Stimulated activated naive CD8-positive, alpha-beta T cell treated with anti-CD3 and anti-CD28 coated beads, Interleukin-15, Interleukin-2, amounts not matched to agents 100 ng/mL and 50 ng/mL, for 24 hours (primary cell): ENCODE measurements at regions not wholly inside any gene's neighbourhood (a gene's known extent, or its start where the extent isn't known, plus 50 kb on each side); places are given as distances from the start of the nearest gene placed in this dataset.

ENCODE experiments used
- H3K27ac Mint-ChIP-seq: one replicate; pipeline ENCODE4 v1.8.0; 2021; ENCODE audit warnings: mild to moderate bottlenecking, mixed read lengths
- H3K27me3 Mint-ChIP-seq: one replicate; pipeline ENCODE4 v1.8.0; 2021; ENCODE audit warnings: mixed read lengths
- H3K36me3 Mint-ChIP-seq: one replicate; pipeline ENCODE4 v1.8.0; 2021; ENCODE audit warnings: low read depth, mixed read lengths
- H3K4me1 Mint-ChIP-seq: one replicate; pipeline ENCODE4 v1.8.0; 2021; ENCODE audit warnings: low read depth, mixed read lengths
- H3K4me3 Mint-ChIP-seq: one replicate; pipeline ENCODE4 v1.8.0; 2021; ENCODE audit warnings: mild to moderate bottlenecking, mixed read lengths
- H3K9me3 Mint-ChIP-seq: one replicate; pipeline ENCODE4 v1.8.0; 2021; ENCODE audit warnings: mixed read lengths

DNA sequence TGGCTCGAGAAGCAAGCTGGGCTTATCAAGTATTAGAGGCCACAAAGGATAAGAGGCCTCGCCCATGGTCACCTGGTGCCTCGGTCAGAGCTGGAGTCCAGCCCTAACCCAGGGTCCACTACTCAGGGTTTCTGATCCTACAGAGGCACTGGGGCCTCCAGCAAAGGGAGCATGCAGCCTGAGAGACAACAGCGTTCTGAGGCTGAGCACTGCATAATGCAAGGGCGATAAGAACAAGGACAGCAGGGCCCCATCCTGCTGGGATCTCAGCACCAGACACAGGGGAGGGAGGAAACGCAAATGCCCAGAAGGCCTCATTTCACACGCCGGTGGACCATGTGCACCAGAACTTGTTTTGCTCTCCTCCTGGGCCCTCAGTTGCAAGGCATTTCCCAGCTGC is 63.0 kb downstream of the C5orf15 start:
- Mint-ChIP-seq H3K9me3 (no peaks in the 10 kb centered on the region), H3K4me3 (no peak overlapping the region), H3K27ac (no peak overlapping the region), H3K4me1 (no peaks in the 10 kb centered on the region), H3K27me3 (no peaks in the 10 kb centered on the region), H3K36me3 (no peaks in the 10 kb centered on the region)

DNA sequence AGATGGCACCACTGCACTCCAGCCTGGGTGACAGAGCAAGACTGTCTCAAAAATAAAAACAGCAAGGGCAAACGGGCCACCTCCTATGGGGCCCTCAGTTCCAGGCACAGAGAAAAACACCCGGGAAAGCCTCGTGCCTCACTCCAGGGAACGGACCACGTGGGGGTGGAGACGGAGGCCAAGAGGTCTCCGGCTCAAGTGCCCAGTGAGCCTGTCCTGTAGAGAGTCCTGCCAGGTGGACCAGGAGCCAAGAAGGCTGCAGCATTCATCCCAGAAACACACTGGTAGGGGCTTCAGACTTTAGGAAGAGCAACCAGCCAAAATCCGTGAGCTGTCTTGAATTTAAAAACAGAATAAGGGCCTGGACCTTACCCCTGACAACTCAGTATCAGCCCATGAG is 63.8 kb downstream of the C5orf15 start:
- H3K4me1 Mint-ChIP-seq, result no peaks in the 10 kb centered on the region
- H3K27ac Mint-ChIP-seq, result no peak overlapping the region
- H3K9me3 Mint-ChIP-seq, result no peaks in the 10 kb centered on the region
- H3K27me3 Mint-ChIP-seq, result no peaks in the 10 kb centered on the region
- H3K4me3 Mint-ChIP-seq, result no peak overlapping the region
- H3K36me3 Mint-ChIP-seq, result no peaks in the 10 kb centered on the region

DNA sequence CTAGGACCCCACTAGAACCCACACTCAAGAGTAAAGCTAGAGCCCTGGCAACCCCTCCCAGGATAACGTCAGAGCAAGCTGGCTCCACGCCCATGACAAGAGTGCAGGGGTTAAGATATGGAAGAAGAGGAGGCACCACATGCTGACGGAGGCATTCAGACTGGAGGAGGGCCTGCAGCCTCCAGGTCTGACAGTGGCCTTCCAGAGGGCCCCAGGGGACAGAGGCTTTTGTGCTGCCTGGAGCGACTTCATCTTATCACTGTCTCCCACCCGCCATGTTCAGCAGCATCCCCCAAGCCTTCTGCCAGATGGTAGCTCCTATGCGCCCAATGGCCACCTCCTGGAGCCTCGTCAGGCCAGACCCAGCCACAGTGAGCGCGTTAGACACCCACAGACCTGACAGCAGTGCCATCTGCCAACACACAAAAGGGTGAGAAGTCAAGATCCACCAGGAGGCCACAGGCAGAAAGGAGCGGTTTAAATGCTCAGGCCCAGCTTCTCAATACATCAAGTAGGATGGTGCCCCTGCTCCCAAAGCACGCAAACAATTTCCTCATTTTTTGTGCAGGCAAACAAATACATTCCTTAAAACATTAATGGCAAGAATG is 65.8 kb downstream of the C5orf15 start:
- H3K27me3 Mint-ChIP-seq, result peaks cover 4% of the 10 kb centered on the region
- H3K27ac Mint-ChIP-seq, result no peak overlapping the region
- H3K9me3 Mint-ChIP-seq, result no peaks in the 10 kb centered on the region
- no peak overlapping the region for H3K4me3 Mint-ChIP-seq
- H3K36me3 Mint-ChIP-seq, result no peaks in the 10 kb centered on the region
- H3K4me1 Mint-ChIP-seq, result peaks cover 3% of the 10 kb centered on the region

DNA sequence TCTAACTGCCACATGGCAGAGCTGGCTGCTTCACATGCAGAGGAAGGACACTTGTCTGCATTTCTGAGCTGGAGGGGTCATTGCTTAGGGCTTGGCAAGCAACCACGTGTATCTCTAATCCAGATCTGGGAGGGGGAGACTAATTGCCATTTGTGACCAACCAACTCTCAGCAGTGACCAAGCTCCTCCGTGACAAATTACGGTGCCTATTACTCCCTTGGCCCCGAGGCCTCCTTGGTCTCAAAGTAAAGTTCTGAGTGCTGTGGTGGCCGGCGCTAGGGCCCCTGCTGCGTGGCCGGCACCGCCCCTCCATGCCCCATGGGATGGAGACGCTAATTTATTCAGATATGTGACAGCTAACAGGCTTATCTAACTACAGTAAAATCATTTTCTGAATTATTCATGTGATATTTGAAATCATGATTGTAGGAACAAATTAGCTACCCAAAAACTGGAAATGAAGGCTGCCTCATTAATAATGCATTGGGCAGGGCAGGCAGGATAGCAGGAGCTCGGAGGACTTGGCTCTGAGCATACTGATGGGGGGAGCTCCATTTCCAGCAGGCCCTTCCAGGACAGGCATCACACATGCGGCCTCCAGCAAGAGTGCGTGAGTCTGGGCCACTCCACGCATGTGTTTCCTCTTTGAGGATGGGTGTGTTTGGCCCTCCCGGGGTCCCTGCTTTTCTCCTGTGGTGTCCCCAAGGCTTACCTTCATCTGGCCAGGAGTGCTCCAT is 67.7 kb downstream of the C5orf15 start:
- Mint-ChIP-seq H3K27ac (no peak overlapping the region), H3K4me1 (peaks cover 14% of the 10 kb centered on the region), H3K27me3 (peaks cover 4% of the 10 kb centered on the region), H3K9me3 (no peaks in the 10 kb centered on the region), H3K36me3 (no peaks in the 10 kb centered on the region), H3K4me3 (no peak overlapping the region)

DNA sequence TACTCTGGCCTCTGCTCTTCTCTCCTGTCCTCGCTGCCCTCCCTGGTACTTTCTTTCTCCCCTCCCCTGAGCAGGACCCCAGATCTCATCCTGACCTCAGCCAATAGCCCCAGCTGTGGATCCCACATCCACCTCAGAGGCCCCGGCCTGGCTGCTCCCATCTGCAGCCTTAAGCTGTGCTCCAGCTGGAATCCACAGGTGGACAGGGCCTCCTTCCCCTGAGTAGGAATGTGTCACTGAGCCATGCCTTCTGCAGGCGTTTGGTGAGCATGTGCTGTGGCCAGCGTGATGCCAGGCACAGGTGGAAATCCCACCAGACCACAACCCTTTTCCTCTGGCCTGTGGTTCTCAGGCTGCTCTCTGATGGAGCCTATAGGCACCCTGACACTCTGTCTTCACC is 68.9 kb downstream of the C5orf15 start:
- H3K27me3 Mint-ChIP-seq, result peaks cover 4% of the 10 kb centered on the region
- H3K4me3 Mint-ChIP-seq, result no peak overlapping the region
- H3K36me3 Mint-ChIP-seq, result no peaks in the 10 kb centered on the region
- H3K27ac Mint-ChIP-seq, result no peak overlapping the region
- peaks cover 14% of the 10 kb centered on the region for H3K4me1 Mint-ChIP-seq
- H3K9me3 Mint-ChIP-seq, result no peaks in the 10 kb centered on the region

DNA sequence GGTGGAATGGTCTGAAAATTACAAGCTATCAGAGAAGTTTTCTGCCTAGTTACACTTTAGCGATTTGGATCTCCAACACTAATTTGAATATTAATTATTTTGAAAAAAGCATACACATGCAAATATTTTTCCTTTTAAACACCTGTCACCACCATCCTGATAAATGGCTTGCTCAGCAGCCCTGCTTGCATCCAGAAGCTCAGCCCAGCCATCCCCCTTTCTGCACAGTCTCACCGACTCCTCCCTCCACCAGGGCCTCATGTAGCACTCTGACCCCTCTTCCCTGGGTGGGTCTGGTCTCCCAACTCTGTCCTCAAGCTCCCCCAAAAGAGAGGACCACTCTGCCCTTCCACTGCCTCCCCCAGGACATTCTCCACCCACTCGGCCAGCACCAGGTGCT is 70.0 kb downstream of the C5orf15 start:
- no peaks in the 10 kb centered on the region for H3K36me3 Mint-ChIP-seq
- no peak overlapping the region for H3K27ac Mint-ChIP-seq
- peaks cover 4% of the 10 kb centered on the region for H3K27me3 Mint-ChIP-seq
- peaks cover 14% of the 10 kb centered on the region for H3K4me1 Mint-ChIP-seq
- no peaks in the 10 kb centered on the region for H3K9me3 Mint-ChIP-seq
- no peak overlapping the region for H3K4me3 Mint-ChIP-seq

DNA sequence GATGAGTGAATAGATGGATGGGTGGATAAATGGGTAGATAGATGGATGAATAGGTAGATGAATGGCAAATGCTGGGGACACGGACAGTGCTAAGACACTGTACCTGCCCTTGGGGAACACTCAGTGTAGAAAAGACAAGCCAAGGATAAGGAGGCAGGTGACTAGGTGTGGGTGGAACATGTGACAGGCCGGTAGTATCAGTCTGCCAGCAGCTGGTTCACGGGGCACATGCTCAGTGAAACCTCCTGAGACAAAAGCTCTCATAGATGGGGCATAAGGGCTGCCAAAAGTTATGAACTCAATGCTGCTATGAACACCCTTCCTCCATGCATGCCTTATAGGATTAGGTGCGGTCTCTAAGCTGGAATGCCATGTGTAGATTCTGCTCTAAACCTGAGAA is 71.0 kb downstream of the C5orf15 start:
- H3K4me3 Mint-ChIP-seq, result no peak overlapping the region
- H3K36me3 Mint-ChIP-seq, result no peaks in the 10 kb centered on the region
- H3K27me3 Mint-ChIP-seq, result peaks cover 4% of the 10 kb centered on the region

DNA sequence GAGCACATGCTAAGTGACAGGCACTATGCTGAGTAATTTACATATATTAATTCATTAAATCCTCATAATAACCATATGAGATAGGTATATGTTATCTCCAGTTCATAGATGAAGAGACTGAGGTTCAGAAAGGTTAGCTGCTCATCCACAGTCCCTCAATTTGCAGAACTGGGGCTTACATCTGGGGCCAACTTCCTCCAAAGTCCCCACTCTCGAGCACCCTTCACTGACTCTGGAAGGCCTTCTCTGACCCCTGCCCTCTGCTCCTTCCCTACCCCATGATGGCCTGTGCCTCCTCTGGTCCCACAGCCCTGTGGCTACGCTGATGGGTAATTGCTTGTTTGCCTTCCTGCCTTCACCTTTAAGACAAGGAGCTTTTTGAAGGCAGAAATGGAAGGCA is 71.6 kb downstream of the C5orf15 start:
- peaks cover 14% of the 10 kb centered on the region for H3K4me1 Mint-ChIP-seq
- peak overlapping the region; percentile 52 for H3K27ac Mint-ChIP-seq
- H3K27me3 Mint-ChIP-seq, result peaks cover 4% of the 10 kb centered on the region
- H3K9me3 Mint-ChIP-seq, result no peaks in the 10 kb centered on the region
- no peak overlapping the region for H3K4me3 Mint-ChIP-seq
- no peaks in the 10 kb centered on the region for H3K36me3 Mint-ChIP-seq

More for the DNA sequence above, 71.0 kb downstream of the C5orf15 start:
- no peak overlapping the region for H3K27ac Mint-ChIP-seq
- no peaks in the 10 kb centered on the region for H3K9me3 Mint-ChIP-seq
- peaks cover 14% of the 10 kb centered on the region for H3K4me1 Mint-ChIP-seq

DNA sequence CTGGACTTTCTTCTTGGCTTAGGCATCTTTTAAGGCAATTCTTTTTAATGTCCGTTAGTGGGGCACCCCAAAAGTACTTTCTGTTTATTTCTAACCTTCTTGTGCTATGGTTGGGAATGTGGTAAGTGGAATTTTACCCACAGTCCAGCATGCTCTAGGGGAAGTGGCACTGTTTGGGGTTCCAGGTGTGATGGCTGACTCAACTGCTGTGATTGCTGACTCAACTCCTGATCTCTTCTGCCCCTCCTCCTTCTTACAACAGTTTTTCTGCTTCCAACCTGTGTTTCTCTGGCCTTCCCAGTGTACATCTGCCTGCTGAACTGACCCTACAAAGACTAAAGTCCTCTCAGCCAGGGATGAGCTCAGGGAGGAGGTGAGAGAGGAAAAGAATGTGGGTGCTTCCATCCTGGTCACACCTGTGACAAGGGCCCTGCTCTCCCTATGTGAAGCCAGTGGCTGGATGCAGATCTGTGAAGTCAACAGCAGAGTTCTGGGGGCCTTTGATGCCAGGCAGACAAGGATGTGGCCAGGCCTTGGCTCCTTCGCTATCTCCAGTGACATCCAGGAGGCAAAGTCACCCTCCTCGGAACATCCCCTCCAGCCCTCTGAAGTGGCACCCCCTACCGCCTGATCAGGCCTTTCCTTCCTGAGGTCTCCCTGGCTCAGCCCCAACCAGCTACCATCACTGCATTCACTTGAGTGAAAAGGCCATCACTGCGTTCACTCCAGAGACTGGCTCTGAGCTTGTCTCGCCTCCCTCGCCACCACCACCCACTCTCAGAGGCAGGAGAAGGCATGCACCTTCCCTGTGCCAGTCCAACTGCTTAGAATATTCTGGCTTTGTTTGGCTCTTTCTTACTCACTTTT is 72.2 kb downstream of the C5orf15 start:
- Mint-ChIP-seq H3K27me3 (peaks cover 4% of the 10 kb centered on the region), H3K4me3 (no peak overlapping the region), H3K4me1 (peaks cover 14% of the 10 kb centered on the region), H3K27ac (no peak overlapping the region), H3K9me3 (no peaks in the 10 kb centered on the region), H3K36me3 (no peaks in the 10 kb centered on the region)

DNA sequence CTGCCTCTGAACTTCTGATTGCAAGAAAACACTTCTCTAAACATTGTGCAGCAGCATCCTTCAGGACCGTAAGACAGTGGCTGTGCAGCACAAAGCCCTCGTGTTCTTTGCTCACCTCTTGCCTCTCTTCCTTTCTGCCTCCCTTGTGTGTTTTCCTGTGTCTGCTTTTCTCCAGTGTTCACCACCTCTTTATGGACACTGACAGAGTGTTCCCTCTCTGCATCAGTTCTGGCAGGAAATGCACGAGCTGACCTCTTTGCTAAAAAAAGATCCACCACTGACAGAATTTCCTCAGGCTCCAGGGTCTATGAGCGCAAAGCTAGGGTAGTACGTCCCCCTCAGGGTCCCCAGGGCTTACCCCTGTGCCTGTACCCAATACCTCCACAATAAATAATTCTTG is 74.3 kb downstream of the C5orf15 start:
- Mint-ChIP-seq H3K9me3 (no peaks in the 10 kb centered on the region), H3K27ac (no peak overlapping the region), H3K4me3 (no peak overlapping the region), H3K27me3 (peaks cover 4% of the 10 kb centered on the region), H3K4me1 (peaks cover 25% of the 10 kb centered on the region), H3K36me3 (no peaks in the 10 kb centered on the region)

DNA sequence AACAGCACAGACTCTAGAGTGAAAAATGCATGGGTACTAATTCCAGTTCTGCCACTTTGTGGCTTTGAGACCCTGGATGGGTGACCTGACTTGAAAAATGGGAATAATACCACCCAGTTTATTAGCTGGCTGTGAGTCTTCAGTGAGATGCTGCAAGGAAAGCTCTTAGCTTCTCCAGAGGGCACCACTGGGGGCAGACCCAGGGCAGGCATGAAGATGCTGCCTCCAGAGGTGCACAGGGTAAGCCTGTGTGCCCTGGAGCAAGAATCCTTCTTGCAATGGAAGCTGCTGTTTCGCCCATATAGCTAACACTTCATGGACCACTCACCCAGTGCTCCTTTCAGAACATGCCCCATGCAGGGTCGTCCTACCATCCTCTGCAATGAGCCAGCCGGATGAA is 75.7 kb downstream of the C5orf15 start:
- H3K27ac Mint-ChIP-seq, result no peak overlapping the region
- H3K27me3 Mint-ChIP-seq, result no peaks in the 10 kb centered on the region
- H3K36me3 Mint-ChIP-seq, result no peaks in the 10 kb centered on the region
- peaks cover 24% of the 10 kb centered on the region for H3K4me1 Mint-ChIP-seq
- H3K9me3 Mint-ChIP-seq, result no peaks in the 10 kb centered on the region
- no peak overlapping the region for H3K4me3 Mint-ChIP-seq

DNA sequence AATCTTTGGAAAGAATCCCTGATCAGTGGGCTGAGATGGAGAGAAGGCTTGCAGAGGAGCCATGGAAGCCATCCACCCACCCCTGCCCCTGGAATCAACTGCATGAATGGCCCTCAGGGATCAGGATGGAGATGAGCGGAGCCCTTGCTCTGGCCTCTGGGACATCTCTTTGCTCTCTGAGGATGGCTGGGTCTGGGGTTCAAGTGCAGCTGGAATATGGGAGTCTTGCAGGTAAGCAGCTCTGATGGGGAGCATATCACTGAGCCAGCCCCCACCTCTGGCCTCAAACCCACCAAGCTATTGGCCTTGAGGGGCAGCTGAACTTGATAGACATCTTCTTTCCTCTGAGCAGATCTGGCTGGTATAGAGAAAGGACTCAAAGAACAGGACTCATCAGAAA is 76.1 kb downstream of the C5orf15 start:
- no peaks in the 10 kb centered on the region for H3K27me3 Mint-ChIP-seq
- H3K36me3 Mint-ChIP-seq, result no peaks in the 10 kb centered on the region
- H3K4me1 Mint-ChIP-seq, result peaks cover 21% of the 10 kb centered on the region
- no peak overlapping the region for H3K27ac Mint-ChIP-seq
- no peak overlapping the region for H3K4me3 Mint-ChIP-seq
- no peaks in the 10 kb centered on the region for H3K9me3 Mint-ChIP-seq

DNA sequence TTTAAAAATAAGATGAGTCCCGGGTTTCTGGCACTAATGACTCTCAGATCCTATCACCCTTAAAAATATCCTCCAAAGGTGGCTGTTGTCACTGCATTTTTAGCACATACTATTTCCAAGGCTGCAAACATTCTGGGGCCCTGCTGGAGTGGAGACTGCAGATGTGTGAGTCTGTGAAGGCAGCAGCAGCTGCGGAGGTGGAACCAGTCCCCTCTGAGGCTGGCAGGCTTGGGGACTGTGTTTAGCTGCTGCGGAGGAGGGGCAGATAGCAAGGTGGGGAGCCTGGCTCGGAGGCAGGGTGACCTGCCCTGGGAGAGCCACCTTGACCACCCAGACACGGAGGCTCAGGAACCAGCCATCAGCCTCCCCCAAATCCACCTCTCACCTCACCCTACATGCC is 77.0 kb downstream of the C5orf15 start:
- H3K4me1 Mint-ChIP-seq, result peaks cover 16% of the 10 kb centered on the region
- no peak overlapping the region for H3K4me3 Mint-ChIP-seq
- no peaks in the 10 kb centered on the region for H3K27me3 Mint-ChIP-seq
- no peaks in the 10 kb centered on the region for H3K36me3 Mint-ChIP-seq
- H3K9me3 Mint-ChIP-seq, result no peaks in the 10 kb centered on the region
- no peak overlapping the region for H3K27ac Mint-ChIP-seq

DNA sequence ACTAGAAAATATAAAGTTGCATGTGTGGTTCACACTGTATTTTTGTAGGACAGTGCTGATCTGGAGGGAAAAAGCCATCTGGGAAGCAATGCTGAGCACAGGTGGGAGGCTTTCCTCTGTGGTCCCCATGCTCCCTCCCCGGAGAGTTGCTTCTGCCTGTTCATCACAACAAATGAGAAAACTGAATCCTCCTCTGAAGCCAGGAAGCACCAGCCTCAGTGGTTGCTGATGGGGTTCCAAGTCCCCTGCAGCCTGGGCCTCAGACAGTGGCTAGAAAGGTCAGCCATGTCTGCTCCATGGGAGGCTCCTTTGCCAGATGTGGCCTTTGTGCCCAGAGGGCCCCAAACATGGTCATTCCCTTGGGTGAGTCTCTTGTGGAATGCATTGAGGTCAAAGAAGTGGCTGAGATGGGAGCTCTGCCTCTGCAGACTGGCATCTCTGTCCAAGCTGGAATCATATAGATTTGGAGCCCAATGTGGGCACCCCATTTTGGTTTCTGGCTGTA is 77.6 kb downstream of the C5orf15 start:
- Mint-ChIP-seq H3K27me3 (no peaks in the 10 kb centered on the region), H3K9me3 (no peaks in the 10 kb centered on the region), H3K4me1 (peaks cover 17% of the 10 kb centered on the region), H3K36me3 (no peaks in the 10 kb centered on the region), H3K4me3 (no peak overlapping the region), H3K27ac (no peak overlapping the region)

DNA sequence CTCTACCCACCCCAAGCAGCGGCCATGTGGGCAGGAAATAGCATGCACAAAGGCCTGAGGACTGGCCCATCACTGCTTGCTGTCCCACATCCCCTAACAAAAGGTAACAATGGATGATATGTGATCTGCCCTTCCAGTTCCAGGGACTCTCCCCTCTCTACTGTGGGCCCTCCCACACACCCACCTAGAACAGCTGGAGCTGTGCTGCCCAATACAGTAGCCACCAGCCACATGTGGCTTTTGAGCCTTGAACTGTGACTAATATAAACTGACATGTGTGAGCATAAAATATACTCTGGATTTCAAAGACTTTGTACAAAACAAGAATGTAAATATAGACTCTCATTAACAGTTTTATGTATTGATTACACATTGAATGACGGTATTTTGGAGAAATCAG is 78.1 kb downstream of the C5orf15 start:
- Mint-ChIP-seq H3K4me1 (peaks cover 18% of the 10 kb centered on the region), H3K27ac (no peak overlapping the region), H3K4me3 (no peak overlapping the region), H3K9me3 (no peaks in the 10 kb centered on the region), H3K27me3 (no peaks in the 10 kb centered on the region), H3K36me3 (no peaks in the 10 kb centered on the region)
